Testis (tissue), 2 donors: ENCODE measurements at regions not wholly inside any gene's neighbourhood (a gene's known extent, or its start where the extent isn't known, plus 50 kb on each side); places are given as distances from the start of the nearest gene placed in this dataset.

Experiments
- DNase-seq: peaks from one replicate; pipeline ENCODE4 v3.0.0-alpha.2; 2019
- H3K27ac ChIP-seq, 2 donors: fragments of 200-600 bp; sonication (generic); one replicate each; pipeline ENCODE4 v1.5.1; 2019
- H3K27me3 ChIP-seq: fragments of 200-600 bp; sonication (generic); one replicate; pipeline ENCODE4 v1.5.1; 2019
- H3K36me3 ChIP-seq: fragments of 200-600 bp; sonication (generic); one replicate; pipeline ENCODE4 v1.5.1; 2017; ENCODE audit warnings: low read depth; ENCODE audit errors: missing control alignments
- H3K4me1 ChIP-seq: fragments of 200-600 bp; sonication (generic); one replicate; pipeline ENCODE4 v1.5.1; 2019
- H3K4me3 ChIP-seq, 2 donors: fragments of 200-600 bp; sonication (generic); one replicate each; pipeline ENCODE4 v1.5.1; 2017 to 2019
- H3K9me3 ChIP-seq: fragments of 200-600 bp; sonication (generic); one replicate; pipeline ENCODE4 v1.5.1; 2017
- POLR2A ChIP-seq: fragments of 450-650 bp; IDR thresholded peaks from one replicate; pipeline ENCODE4 v1.6.1; 2017; ENCODE audit warnings: antibody characterized with exemption, mild to moderate bottlenecking, moderate library complexity
- WGBS, 2 donors: methylation state at CpG; one replicate each; pipeline ENCODE4 v1.1.5; 2018; 5-methylcytosine and 5-hydroxymethylcytosine counted together
- intact Hi-C: fragments of 100-400 bp; cut with DNase I; formaldehyde crosslinking; loops from one replicate; pipeline ENCODE4 v1.15.1; 2023; ENCODE audit warnings: low total_unique reads
- TF ChIP-seq, protein P1 (sequence below), 3 experiments: fragments of 450-650 bp in 2 of 3; fragments of 200-600 bp in 1 of 3; sonication (generic) in 1 of 3; IDR thresholded peaks; one replicate each; pipeline ENCODE4 v1.5.1; 2016 to 2019; ENCODE audit warnings: antibody characterized with exemption in 3 of 3, mild to moderate bottlenecking in 2 of 3, moderate library complexity in 1 of 3

DNA sequence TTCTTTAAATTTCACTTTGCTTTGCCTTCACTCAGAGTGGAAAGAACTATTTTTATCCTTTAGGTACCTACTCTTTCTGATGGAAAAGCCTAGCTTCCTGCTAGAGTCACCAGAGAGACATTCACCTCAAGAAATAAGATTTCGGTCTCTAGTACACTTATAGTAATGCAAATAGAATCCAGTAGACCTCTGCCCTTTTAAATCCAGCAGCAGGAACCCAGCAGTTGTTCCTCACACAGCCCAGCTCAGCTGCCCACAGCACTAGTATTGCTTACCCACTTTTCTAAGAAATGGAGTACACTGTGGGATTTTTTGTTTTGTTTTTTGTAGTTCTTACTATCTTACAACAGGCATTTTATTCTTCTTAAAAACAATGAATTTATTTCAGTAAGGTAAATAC, 497.0 kb upstream of the CCDC54 start:
- Histone ChIP-seq H3K9me3 (no peaks in the 10 kb centered on the region), H3K27me3 (no peaks in the 10 kb centered on the region), H3K4me1 (no peaks in the 10 kb centered on the region), H3K27ac (no peak overlapping the region), H3K4me3 (no peak overlapping the region), H3K36me3 (no peaks in the 10 kb centered on the region)
- DNase-seq = no peak
- 88 to 89% methylated on average over 1 of the region's 1 CpG for WGBS, 2 donors
- intact Hi-C loops = no loop called here
- TF ChIP-seq, protein P1, sequence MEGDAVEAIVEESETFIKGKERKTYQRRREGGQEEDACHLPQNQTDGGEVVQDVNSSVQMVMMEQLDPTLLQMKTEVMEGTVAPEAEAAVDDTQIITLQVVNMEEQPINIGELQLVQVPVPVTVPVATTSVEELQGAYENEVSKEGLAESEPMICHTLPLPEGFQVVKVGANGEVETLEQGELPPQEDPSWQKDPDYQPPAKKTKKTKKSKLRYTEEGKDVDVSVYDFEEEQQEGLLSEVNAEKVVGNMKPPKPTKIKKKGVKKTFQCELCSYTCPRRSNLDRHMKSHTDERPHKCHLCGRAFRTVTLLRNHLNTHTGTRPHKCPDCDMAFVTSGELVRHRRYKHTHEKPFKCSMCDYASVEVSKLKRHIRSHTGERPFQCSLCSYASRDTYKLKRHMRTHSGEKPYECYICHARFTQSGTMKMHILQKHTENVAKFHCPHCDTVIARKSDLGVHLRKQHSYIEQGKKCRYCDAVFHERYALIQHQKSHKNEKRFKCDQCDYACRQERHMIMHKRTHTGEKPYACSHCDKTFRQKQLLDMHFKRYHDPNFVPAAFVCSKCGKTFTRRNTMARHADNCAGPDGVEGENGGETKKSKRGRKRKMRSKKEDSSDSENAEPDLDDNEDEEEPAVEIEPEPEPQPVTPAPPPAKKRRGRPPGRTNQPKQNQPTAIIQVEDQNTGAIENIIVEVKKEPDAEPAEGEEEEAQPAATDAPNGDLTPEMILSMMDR (IDR thresholded peaks at IDR 0.05) = no peak
- TF ChIP-seq POLR2A = no peak

DNA sequence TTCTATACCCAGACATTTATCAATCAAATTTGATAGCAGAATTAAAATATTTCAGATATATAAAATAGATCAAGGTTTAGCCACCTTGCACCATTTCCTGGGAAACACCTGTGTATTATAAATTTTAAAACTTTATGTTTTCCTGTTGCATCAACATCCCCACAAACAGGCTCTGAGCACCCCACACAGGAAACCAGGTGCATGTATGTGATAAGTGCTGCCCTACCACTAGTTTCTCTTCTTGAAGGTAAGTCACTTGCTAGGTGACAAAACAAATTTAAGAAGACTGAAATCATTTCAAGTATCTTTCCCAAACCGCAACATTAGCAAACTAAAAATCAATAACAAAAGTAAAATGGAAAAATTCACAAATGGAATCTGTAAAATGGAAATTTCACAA, 496.1 kb upstream of the CCDC54 start:
- WGBS, 2 donors = 93 to 97% methylated on average over 1 of the region's 1 CpG
- TF ChIP-seq, protein P1 (IDR thresholded peaks at IDR 0.05) = no peak
- no peak for TF ChIP-seq POLR2A
- Histone ChIP-seq H3K4me1 (no peaks in the 10 kb centered on the region), H3K27me3 (no peaks in the 10 kb centered on the region), H3K36me3 (no peaks in the 10 kb centered on the region), H3K4me3 (no peak overlapping the region), H3K9me3 (no peaks in the 10 kb centered on the region), H3K27ac (no peak overlapping the region)
- intact Hi-C loops = no loop called here
- no peak for DNase-seq

DNA sequence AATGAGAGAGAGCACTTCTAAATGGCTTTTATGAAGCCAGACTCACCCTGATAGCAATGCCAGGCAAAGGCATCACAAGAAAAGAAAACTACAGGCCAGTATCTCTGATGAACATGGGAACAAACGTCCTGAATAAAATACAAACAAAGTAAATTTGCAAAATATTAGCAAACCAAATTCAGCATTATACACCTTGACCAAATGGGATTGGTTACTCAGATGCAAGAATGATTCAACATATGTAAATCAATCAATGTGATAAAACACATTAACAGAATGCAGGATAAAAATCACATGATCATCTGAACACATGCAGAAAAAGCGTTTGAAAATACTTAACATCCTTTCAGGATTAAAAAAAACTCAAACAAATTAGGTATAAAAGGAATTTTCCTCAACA, 494.9 kb upstream of the CCDC54 start:
- no peak for DNase-seq
- no peaks in the 10 kb centered on the region for H3K4me1 ChIP-seq
- H3K36me3 ChIP-seq = no peaks in the 10 kb centered on the region
- H3K9me3 ChIP-seq = no peaks in the 10 kb centered on the region
- H3K4me3 ChIP-seq = no peak overlapping the region
- intact Hi-C loops = no loop called here
- TF ChIP-seq POLR2A = no peak
- TF ChIP-seq, protein P1 (IDR thresholded peaks at IDR 0.05) = no peak
- 83% methylated on average over 2 of the region's 2 CpGs for WGBS, 2 donors
- no peaks in the 10 kb centered on the region for H3K27me3 ChIP-seq
- no peak overlapping the region for H3K27ac ChIP-seq

DNA sequence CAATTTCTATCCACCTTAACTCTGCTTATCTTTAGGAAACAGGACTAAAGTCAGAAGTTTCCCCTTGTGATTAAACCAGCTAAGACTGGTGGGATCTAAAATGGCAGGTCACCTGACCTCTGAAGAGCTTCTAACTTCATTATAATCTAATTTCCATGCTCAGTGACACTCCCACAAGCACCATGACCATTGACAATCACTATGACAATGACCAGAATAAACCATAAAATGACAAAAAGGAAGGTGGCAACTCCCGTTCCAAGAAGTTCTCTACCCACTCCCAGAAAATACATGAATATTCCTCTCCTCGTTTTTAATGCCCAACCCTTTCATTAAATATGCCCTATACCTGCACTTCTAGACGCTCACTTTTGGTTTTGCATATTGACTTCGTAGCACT, 471.2 kb upstream of the CCDC54 start:
- H3K4me3 ChIP-seq = no peak overlapping the region
- H3K36me3 ChIP-seq = no peaks in the 10 kb centered on the region
- H3K9me3 ChIP-seq = no peaks in the 10 kb centered on the region
- H3K27me3 ChIP-seq = no peaks in the 10 kb centered on the region
- intact Hi-C loops = no loop called here
- no peak for DNase-seq
- TF ChIP-seq, protein P1 (IDR thresholded peaks at IDR 0.05) = no peak
- no peak for TF ChIP-seq POLR2A
- 64 to 67% methylated on average over 4 of the region's 4 CpGs for WGBS, 2 donors
- H3K4me1 ChIP-seq = no peaks in the 10 kb centered on the region
- H3K27ac ChIP-seq = no peak overlapping the region

DNA sequence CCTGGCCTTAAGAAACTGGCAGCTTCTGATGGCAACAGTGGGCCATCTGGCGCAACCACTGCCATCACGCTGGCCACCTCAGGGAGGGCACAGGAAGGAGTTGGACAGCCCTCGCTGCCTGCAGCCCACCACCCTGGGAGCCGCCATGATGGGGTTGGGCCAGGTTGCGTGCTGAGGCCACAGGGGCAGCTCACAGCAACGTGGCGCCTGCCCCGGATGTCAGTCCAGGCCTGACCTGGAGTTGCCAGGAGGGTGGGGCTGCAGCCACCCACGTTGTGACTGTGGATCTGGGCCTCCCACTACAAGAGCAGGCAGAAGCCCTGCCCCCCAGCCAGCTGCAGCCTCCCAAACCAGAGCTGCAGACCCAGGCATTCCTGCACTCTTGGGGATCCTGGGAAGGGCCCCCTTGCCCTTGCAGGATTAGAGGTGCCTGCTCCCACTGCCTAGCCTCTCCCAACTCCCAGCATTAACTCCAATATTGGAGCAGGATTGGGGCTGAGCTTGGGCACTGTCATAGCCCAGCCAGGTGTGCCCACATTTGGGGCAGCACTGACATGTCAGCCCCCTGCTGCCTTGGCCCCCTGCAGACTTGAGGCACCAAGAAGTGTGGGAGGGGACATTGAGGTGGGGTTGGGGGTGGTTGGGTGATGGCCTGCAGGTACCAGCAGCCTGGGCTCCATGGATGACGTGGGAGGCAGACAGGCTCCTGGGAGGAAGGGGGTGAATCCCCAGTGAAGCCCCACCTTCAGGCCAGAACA, 468.9 kb upstream of the CCDC54 start:
- WGBS, 2 donors = 81 to 82% methylated on average over 6 to 7 of the region's 10 CpGs
- intact Hi-C loops = no loop called here
- Histone ChIP-seq H3K9me3 (no peaks in the 10 kb centered on the region), H3K27ac (no peak overlapping the region), H3K4me1 (no peaks in the 10 kb centered on the region), H3K4me3 (no peak overlapping the region), H3K27me3 (no peaks in the 10 kb centered on the region), H3K36me3 (no peaks in the 10 kb centered on the region)
- TF ChIP-seq POLR2A = no peak
- TF ChIP-seq, protein P1 (IDR thresholded peaks at IDR 0.05) = no peak
- DNase-seq = no peak
